Keratinocyte (primary cell): ENCODE measurements at regions not wholly inside any gene's neighbourhood (a gene's known extent, or its start where the extent isn't known, plus 50 kb on each side); places are given as distances from the start of the nearest gene placed in this dataset.

ENCODE experiments used
- DNase-seq: peaks from one replicate; pipeline ENCODE4 v3.0.0-alpha.2; 2011; ENCODE audit warnings: low read depth, missing footprints, low spot score
- FAIRE-seq: peaks from 2 replicates; lab custom pipeline; 2011; peaks lifted over from hg19 to GRCh38; lab: Jason Lieb, UNC
- H2AFZ ChIP-seq: 2 replicates; pipeline ENCODE4 v1.6.0; 2012; ENCODE audit warnings: low read length, control low read depth, inconsistent platforms; ENCODE audit not compliant: control insufficient read depth
- H3K27ac ChIP-seq: 2 replicates; pipeline ENCODE4 v1.5.1; 2011; ENCODE audit warnings: low read length; ENCODE audit not compliant: control insufficient read depth, insufficient read depth
- H3K27me3 ChIP-seq: 3 replicates; pipeline ENCODE4 v1.6.0; 2011; ENCODE audit warnings: low read length; ENCODE audit not compliant: control insufficient read depth, insufficient read depth; ENCODE audit errors: extremely low read depth
- H3K36me3 ChIP-seq, 2 experiments: 2 replicates in 1 of 2; 3 replicates in 1 of 2; pipeline ENCODE4 v1.5.1; 2011; ENCODE audit warnings: low read length in 2 of 2, mild to moderate bottlenecking in 1 of 2; ENCODE audit not compliant: control insufficient read depth in 2 of 2, insufficient read depth in 2 of 2; ENCODE audit errors: extremely low read depth in 1 of 2
- H3K4me1 ChIP-seq: 3 replicates; pipeline ENCODE4 v1.5.1; 2011; ENCODE audit warnings: low read length; ENCODE audit not compliant: control insufficient read depth, insufficient read depth; ENCODE audit errors: extremely low read depth
- H3K4me2 ChIP-seq: 3 replicates; pipeline ENCODE4 v1.6.0; 2011; ENCODE audit warnings: low read depth, low read length; ENCODE audit not compliant: control insufficient read depth, insufficient read depth; ENCODE audit errors: extremely low read depth
- H3K4me3 ChIP-seq, 3 experiments: fragments of 200-600 bp in 1 of 3; sonication (generic) in 1 of 3; 2 replicates in 2 of 3; 3 replicates in 1 of 3; pipeline ENCODE4 v1.5.1; 2011 to 2016; ENCODE audit warnings: low read length in 3 of 3, mild to moderate bottlenecking in 3 of 3, control low read depth in 2 of 3, inconsistent platforms in 1 of 3, low read depth in 1 of 3, mixed read lengths in 1 of 3, mixed run types in 1 of 3, moderate library complexity in 1 of 3; ENCODE audit not compliant: control insufficient read depth in 2 of 3, insufficient read depth in 2 of 3; ENCODE audit errors: extremely low read depth in 1 of 3
- H3K79me2 ChIP-seq: 2 replicates; pipeline ENCODE4 v1.6.0; 2012; ENCODE audit warnings: low read length; ENCODE audit not compliant: control insufficient read depth, insufficient read depth
- H3K9ac ChIP-seq: 3 replicates; pipeline ENCODE4 v1.6.0; 2011; ENCODE audit warnings: low read length; ENCODE audit not compliant: control insufficient read depth, insufficient read depth; ENCODE audit errors: extremely low read depth
- H3K9me1 ChIP-seq: 3 replicates; pipeline ENCODE4 v1.6.0; 2011; ENCODE audit warnings: low read length; ENCODE audit not compliant: control insufficient read depth, insufficient read depth; ENCODE audit errors: extremely low read depth
- H3K9me3 ChIP-seq: 2 replicates; pipeline ENCODE4 v1.5.1; 2012; ENCODE audit warnings: low read depth, low read length; ENCODE audit not compliant: control insufficient read depth
- H4K20me1 ChIP-seq: 3 replicates; pipeline ENCODE4 v1.6.0; 2011; ENCODE audit warnings: low read length; ENCODE audit not compliant: control insufficient read depth, insufficient read depth; ENCODE audit errors: extremely low read depth
- EZH2 ChIP-seq: IDR thresholded peaks from one replicate; pipeline ENCODE4 v1.6.1; 2012; ENCODE audit warnings: inconsistent platforms, mild to moderate bottlenecking, low read length, moderate library complexity
- dilution Hi-C: fragments of 300-500 bp; cut with MboI; formaldehyde crosslinking; loops from one replicate; pipeline ENCODE4 v1.7.0; 2020; ENCODE audit warnings: low sequenced_read_pairs; ENCODE audit not compliant: extremely low pct_ligation_motif_present
- TF ChIP-seq, protein P1 (sequence below), 3 experiments: IDR thresholded peaks in 1 of 3; conservative IDR thresholded peaks in 1 of 3; optimal IDR thresholded peaks in 1 of 3; 2 replicates in 2 of 3; 3 replicates in 1 of 3; pipeline versions ENCODE3 to v1.5.1; 2011; ENCODE audit warnings: low read length in 3 of 3, mild to moderate bottlenecking in 3 of 3, moderate library complexity in 2 of 3, control low read depth in 1 of 3, inconsistent platforms in 1 of 3; ENCODE audit not compliant: insufficient read depth in 2 of 3; ENCODE audit errors: extremely low read depth in 1 of 3

DNA sequence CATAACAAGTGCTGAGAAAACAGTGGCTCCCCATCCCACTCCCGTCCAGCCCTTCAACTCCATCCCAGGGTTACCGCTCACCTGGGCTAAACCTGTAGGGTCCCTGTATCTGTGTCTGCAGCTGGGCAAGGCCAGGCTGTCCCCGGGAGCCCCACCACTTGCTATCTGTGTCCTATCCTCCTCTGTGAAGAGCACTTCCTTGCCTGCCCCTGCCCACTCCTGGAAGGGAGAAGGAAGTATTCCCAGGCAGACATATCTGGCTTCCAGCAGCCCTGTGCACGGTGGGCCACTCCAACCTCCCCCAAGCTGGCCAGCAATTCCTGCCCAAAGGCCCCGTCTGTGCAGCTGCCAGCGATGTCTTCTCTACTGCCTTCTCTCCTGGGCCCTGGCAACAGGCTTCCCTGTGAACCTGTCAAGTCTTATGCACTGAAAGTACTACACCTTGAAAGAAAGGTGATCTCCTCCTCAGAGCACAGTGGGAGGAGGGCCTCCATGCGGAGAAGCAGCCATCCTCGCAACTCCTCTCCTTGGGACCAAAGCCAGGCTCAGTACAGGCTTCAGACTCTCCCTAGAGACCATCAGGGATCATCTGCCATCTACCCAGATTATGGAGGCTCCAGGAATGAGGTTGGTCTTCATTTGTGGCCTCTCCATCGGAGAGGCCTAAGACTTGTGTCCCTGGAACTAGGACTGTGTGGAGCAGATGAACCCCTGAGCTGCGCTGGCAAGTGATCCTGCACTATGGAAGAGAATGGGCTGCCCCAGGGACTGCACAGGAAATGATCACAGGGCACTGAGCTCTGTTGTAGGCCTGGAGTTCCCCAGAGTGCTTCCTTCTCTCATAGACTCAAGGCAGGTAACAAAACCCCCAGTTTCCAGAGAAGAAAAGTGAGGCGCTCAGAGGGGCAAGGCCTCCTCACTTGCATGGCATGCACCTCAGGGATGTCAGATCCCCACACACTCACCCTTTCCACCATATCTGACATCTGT lies 663.6 kb downstream of the BCL11B start:
- TF ChIP-seq, protein P1, sequence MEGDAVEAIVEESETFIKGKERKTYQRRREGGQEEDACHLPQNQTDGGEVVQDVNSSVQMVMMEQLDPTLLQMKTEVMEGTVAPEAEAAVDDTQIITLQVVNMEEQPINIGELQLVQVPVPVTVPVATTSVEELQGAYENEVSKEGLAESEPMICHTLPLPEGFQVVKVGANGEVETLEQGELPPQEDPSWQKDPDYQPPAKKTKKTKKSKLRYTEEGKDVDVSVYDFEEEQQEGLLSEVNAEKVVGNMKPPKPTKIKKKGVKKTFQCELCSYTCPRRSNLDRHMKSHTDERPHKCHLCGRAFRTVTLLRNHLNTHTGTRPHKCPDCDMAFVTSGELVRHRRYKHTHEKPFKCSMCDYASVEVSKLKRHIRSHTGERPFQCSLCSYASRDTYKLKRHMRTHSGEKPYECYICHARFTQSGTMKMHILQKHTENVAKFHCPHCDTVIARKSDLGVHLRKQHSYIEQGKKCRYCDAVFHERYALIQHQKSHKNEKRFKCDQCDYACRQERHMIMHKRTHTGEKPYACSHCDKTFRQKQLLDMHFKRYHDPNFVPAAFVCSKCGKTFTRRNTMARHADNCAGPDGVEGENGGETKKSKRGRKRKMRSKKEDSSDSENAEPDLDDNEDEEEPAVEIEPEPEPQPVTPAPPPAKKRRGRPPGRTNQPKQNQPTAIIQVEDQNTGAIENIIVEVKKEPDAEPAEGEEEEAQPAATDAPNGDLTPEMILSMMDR (optimal IDR thresholded peaks at IDR 0.05 in 1 of 3, IDR thresholded peaks at IDR 0.05 in 1 of 3, conservative IDR thresholded peaks at IDR 0.05 in 1 of 3; ENCODE audit: extremely low read depth in 1 of 3, insufficient read depth in 2 of 3, low read length in 3 of 3) = no peak
- TF ChIP-seq EZH2 = no peak
- dilution Hi-C loops = no loop called here
- H3K79me2 ChIP-seq = no peaks in the 10 kb centered on the region

DNA sequence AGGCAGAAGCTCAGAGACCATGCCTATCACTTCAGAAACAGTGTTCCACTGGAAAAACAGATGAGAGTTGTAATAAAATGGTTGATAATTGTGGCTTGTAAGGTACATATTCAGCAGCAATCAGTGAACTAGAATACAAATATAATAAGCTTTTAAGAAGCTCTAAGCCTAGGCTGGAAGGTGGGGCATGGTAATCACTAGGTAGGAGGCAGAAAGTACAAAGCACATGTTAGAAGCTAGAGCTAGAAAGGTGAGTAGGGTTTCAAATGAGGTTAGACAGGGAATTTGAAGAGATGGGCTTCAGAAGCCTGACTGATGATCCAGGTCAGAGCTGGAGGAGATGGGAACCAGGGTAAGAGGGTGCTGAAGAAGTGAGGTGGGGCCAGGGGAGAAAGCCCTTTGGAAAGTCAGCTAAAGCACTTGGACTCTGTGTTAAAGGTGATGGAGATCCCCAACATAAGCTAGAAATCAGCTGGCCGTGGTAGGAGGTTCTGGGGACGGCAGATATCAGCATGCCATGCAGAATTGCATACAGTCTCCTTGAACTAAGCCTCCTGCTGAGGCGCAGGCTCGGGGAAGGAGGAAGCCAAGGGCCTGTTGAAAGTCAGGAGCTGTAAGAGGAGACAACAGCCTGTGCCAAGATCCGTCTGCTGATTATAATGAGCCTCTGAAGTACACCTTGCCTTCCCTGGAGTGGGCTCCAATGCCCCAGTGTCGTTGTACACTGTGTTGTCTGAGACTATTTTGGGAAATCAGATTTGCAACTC lies 659.4 kb downstream of the BCL11B start:
- TF ChIP-seq, protein P1 (optimal IDR thresholded peaks at IDR 0.05 in 1 of 3, IDR thresholded peaks at IDR 0.05 in 1 of 3, conservative IDR thresholded peaks at IDR 0.05 in 1 of 3; ENCODE audit: extremely low read depth in 1 of 3, insufficient read depth in 2 of 3, low read length in 3 of 3) = no peak
- no peak for TF ChIP-seq EZH2
- no peak for DNase-seq
- dilution Hi-C loops = no loop called here

More for the DNA sequence above, 663.6 kb downstream of the BCL11B start:
- Histone ChIP-seq H3K4me3 (no peak overlapping the region), H3K27me3 (no peaks in the 10 kb centered on the region), H2AFZ (no peak overlapping the region), H4K20me1 (no peaks in the 10 kb centered on the region), H3K4me1 (no peaks in the 10 kb centered on the region), H3K9me3 (no peaks in the 10 kb centered on the region), H3K36me3 (no peaks in the 10 kb centered on the region), H3K27ac (no peak overlapping the region), H3K9me1 (no peaks in the 10 kb centered on the region), H3K9ac (no peak overlapping the region), H3K4me2 (no peak overlapping the region)
- FAIRE-seq (no peak), DNase-seq (no peak)

More for the DNA sequence above, 659.4 kb downstream of the BCL11B start:
- H3K4me3 ChIP-seq = no peak overlapping the region
- no peaks in the 10 kb centered on the region for H3K27me3 ChIP-seq
- H3K27ac ChIP-seq = no peak overlapping the region
- H2AFZ ChIP-seq = no peak overlapping the region
- no peak for FAIRE-seq
- no peaks in the 10 kb centered on the region for H3K36me3 ChIP-seq
- H3K9me3 ChIP-seq = no peaks in the 10 kb centered on the region
- H3K9ac ChIP-seq = no peak overlapping the region
- no peaks in the 10 kb centered on the region for H3K79me2 ChIP-seq
- H3K4me1 ChIP-seq = no peaks in the 10 kb centered on the region
- no peaks in the 10 kb centered on the region for H3K9me1 ChIP-seq
- no peak overlapping the region for H3K4me2 ChIP-seq
- H4K20me1 ChIP-seq = no peaks in the 10 kb centered on the region
